ENCODE measurements at regions not wholly inside any gene's neighbourhood (a gene's known extent, or its start where the extent isn't known, plus 50 kb on each side); places are given as distances from the start of the nearest gene placed in this dataset.
A peak's percentile ranks its signal among the peaks of the same experiment; 100 is the strongest.

DNA sequence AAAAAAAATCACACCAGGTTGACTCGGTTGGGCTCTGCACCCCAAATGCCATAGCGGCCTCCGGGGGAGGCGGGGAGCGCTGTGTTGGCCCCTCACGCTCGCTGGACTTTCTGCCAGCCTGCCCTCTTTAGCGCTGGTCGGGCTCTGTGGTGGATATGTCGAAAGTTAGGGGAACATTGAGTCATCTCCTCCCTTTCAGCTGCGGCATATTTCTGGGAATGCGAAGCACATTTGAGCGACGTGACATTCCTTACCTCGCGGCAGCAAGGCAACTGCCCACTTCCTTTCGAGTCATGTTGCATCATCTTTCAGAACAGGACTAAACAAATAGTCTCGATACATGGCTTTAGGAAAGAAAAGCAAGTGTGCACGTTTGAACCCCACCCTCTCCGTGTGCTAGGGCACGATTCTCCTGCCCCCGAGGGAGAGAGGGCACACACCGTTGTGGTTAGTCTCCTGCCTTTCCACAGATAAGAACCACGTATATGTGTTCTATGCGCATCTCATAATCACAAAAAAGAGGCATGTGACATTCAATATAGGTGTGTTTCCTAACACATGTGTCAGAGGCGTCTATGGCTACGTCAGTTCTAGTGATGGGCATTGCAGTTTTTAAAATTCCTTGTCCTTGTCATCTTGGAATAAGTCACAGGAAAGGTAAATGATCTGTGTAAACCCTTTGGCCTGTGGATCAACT lies 105.9 kb upstream of the SLC45A1 start:
- Histone ChIP-seq H3K4me3 (peak overlapping the region in 1 of 3 donors; percentile 16), H3K27ac (peak overlapping the region; percentile 27 to 65 (median 61)), H3K9me3 (no peaks in the 10 kb centered on the region), H3K36me3 (no peaks in the 10 kb centered on the region), H3K27me3 (no peaks in the 10 kb centered on the region), H3K4me1 (peaks cover 0 to 15% (median 3%) of the 10 kb centered on the region in 4 donors)
- peak in 1 of 3 donors; percentile 56 for DNase-seq
- intact Hi-C loops (cut with DNase I): no loop called here
- TF ChIP-seq CTCF (IDR thresholded peaks at IDR 0.05) (no peak), POLR2A (IDR thresholded peaks at IDR 0.05) (no peak)
- peak; percentile 72 to 89 (median 76) for ATAC-seq
- 35% methylated on average over 19 of the region's 27 CpGs for WGBS (ENCODE audit: insufficient coverage, low coverage, low lambda C conversion rate, missing lambda C conversion rate)

GRCh38 chr1:8211251-8211882 lies 106.5 kb upstream of the SLC45A1 start:
- peak overlapping the region; percentile 27 to 65 (median 61) for H3K27ac ChIP-seq
- ATAC-seq (peak in 3 of 4 donors; percentile 3 to 23 (median 9)), DNase-seq (no peak)
- intact Hi-C loops (cut with DNase I): no loop called here
- H3K27me3 ChIP-seq: no peaks in the 10 kb centered on the region
- no peaks in the 10 kb centered on the region for H3K36me3 ChIP-seq
- no peak for TF ChIP-seq CTCF (IDR thresholded peaks at IDR 0.05)
- no peak for TF ChIP-seq POLR2A (IDR thresholded peaks at IDR 0.05)
- peaks cover 0 to 8% (median 3%) of the 10 kb centered on the region in 4 donors for H3K4me1 ChIP-seq
- WGBS (ENCODE audit: insufficient coverage, low coverage, low lambda C conversion rate, missing lambda C conversion rate): 82% methylated on average over 9 of the region's 17 CpGs
- no peaks in the 10 kb centered on the region for H3K9me3 ChIP-seq
- H3K4me3 ChIP-seq: peak overlapping the region in 1 of 3 donors; percentile 16

DNA sequence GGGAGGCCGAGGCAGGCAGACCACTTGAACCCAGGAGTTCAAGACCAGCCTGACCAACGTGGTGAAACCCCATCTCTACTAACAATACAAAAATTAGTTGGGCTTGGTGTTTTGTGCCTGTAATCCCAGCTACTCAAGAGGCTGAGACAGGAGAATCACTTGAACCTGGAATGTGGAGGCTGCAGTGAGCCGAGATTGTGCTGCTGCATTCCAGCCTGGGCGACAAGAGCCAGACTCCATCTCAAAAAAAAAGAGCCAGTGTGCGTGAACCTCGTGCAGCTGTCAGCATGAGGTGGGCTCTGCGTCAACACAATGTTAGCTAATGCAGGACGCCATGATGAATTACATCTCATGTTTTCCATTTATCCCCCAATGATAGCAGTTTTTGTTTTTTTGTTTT lies 110.7 kb upstream of the SLC45A1 start:
- DNase-seq: no peak
- TF ChIP-seq POLR2A (IDR thresholded peaks at IDR 0.05) (no peak), CTCF (IDR thresholded peaks at IDR 0.05) (no peak)
- Histone ChIP-seq H3K4me3 (no peak overlapping the region), H3K27me3 (no peaks in the 10 kb centered on the region), H3K9me3 (no peaks in the 10 kb centered on the region), H3K4me1 (peaks cover 0 to 14% (median 8%) of the 10 kb centered on the region in 4 donors), H3K36me3 (no peaks in the 10 kb centered on the region), H3K27ac (no peak overlapping the region)
- intact Hi-C loops (cut with DNase I): no loop called here
- no peak for ATAC-seq
- WGBS (ENCODE audit: insufficient coverage, low coverage, low lambda C conversion rate, missing lambda C conversion rate): 88% methylated on average over 5 of the region's 8 CpGs

GRCh38 chr1:8206391-8206790 lies 111.5 kb upstream of the SLC45A1 start:
- Histone ChIP-seq H3K27me3 (no peaks in the 10 kb centered on the region), H3K4me1 (peaks cover 0 to 16% (median 6%) of the 10 kb centered on the region in 4 donors), H3K36me3 (no peaks in the 10 kb centered on the region), H3K4me3 (no peak overlapping the region), H3K9me3 (no peaks in the 10 kb centered on the region), H3K27ac (no peak overlapping the region)
- TF ChIP-seq CTCF (IDR thresholded peaks at IDR 0.05) (no peak), POLR2A (IDR thresholded peaks at IDR 0.05) (no peak)
- no peak for DNase-seq
- WGBS (ENCODE audit: insufficient coverage, low coverage, low lambda C conversion rate, missing lambda C conversion rate): 72% methylated on average over 7 of the region's 7 CpGs
- ATAC-seq: no peak
- intact Hi-C loops (cut with DNase I): no loop called here
